Heart left ventricle (tissue), 13 donors: ENCODE measurements at regions not wholly inside any gene's neighbourhood (a gene's known extent, or its start where the extent isn't known, plus 50 kb on each side); places are given as distances from the start of the nearest gene placed in this dataset.

Experiments
- CTCF ChIP-seq, 12 donors: fragments of 200-600 bp; sonication (generic) in 4 of 12; IDR thresholded peaks; one replicate each; pipeline versions ENCODE4 v1.5.0 to v1.8.0; 2018 to 2022; ENCODE audit warnings: antibody characterized with exemption in 12 of 12, mild to moderate bottlenecking in 5 of 12
- POLR2A ChIP-seq, 2 donors: fragments of 450-650 bp; IDR thresholded peaks; one replicate each; pipeline ENCODE4 v1.6.1; 2017; ENCODE audit warnings: antibody characterized with exemption in 2 of 2, mild to moderate bottlenecking in 2 of 2, moderate library complexity in 2 of 2
- donor health status: ischemic (EF 13 %, LVEDD 7.1; RV severe dilation, severe dysfunction).
- donor health status: DM: no; HTN: yes; CAD: no.
- donor health status: DM: no; HTN: no; CAD: no.
- donor health status: ischemic (EF 25% LVEDD 6.9; RV normal size, moderate dysfunction).
- donor health status: ischemic (EF 25% LVEDD 5.7; RV mildly dilated, moderate dysfunction).
- donor health status: ischemic (EF 35%, LVEDD 5.7; RV mildly dilated, moderate dysfunction).
- donor health status: nonischemic (EF 11% LVEDD 7.7; RV severe dilation, severe dysfunction).
- donor health status: DM: yes; HTN: yes; CAD: no.
- donor health status: PGD.
- donor health status: ischemic (EF 29% LVEDD 5.4; RV normal size, mild dysfunction).
- donor health status: nonischemic (EF 23%, LVEDD 6.1; RV moderate dilation, normal function).

- no peak for TF ChIP-seq CTCF (IDR thresholded peaks at IDR 0.05)
- TF ChIP-seq POLR2A (IDR thresholded peaks at IDR 0.05) = no peak
Observed at GRCh38 chr11:91396236-91397133, 828.1 kb upstream of the FAT3 start.
